Astrocyte (in vitro differentiated cells and primary cell): ENCODE measurements at regions not wholly inside any gene's neighbourhood (a gene's known extent, or its start where the extent isn't known, plus 50 kb on each side); places are given as distances from the start of the nearest gene placed in this dataset.

Experiments used
- DNase-seq: peaks from one replicate; pipeline ENCODE4 v3.0.0-alpha.2; 2010; ENCODE audit warnings: low read depth
- FAIRE-seq: peaks from 2 replicates; lab custom pipeline; 2011; peaks lifted over from hg19 to GRCh38; lab: Jason Lieb, UNC
- H2AFZ ChIP-seq: 2 replicates; pipeline ENCODE4 v1.6.0; 2012; ENCODE audit warnings: low read depth, low read length, inconsistent platforms
- H3K27ac ChIP-seq: 2 replicates; pipeline ENCODE4 v1.5.1; 2011; ENCODE audit warnings: low read depth, low read length, inconsistent platforms
- H3K27me3 ChIP-seq: 2 replicates; pipeline ENCODE4 v1.6.0; 2011; ENCODE audit warnings: low read length, inconsistent platforms; ENCODE audit not compliant: insufficient read depth
- H3K36me3 ChIP-seq: 2 replicates; pipeline ENCODE4 v1.5.1; 2011; ENCODE audit warnings: low read length, inconsistent platforms; ENCODE audit not compliant: insufficient read depth
- H3K4me1 ChIP-seq: 2 replicates; pipeline ENCODE4 v1.5.1; 2011; ENCODE audit warnings: low read length, inconsistent platforms; ENCODE audit not compliant: insufficient read depth
- H3K4me2 ChIP-seq: 2 replicates; pipeline ENCODE4 v1.6.0; 2012; ENCODE audit warnings: low read length, inconsistent platforms
- H3K4me3 ChIP-seq: 2 replicates; pipeline ENCODE4 v1.5.1; 2011; ENCODE audit warnings: low read depth, mild to moderate bottlenecking, low read length, inconsistent platforms; ENCODE audit not compliant: insufficient read depth
- H3K79me2 ChIP-seq: 2 replicates; pipeline ENCODE4 v1.6.0; 2012; ENCODE audit warnings: mild to moderate bottlenecking, low read length, inconsistent platforms; ENCODE audit not compliant: insufficient read depth
- H3K9ac ChIP-seq: 2 replicates; pipeline ENCODE4 v1.6.0; 2012; ENCODE audit warnings: mild to moderate bottlenecking, low read length, inconsistent platforms
- H3K9me3 ChIP-seq: 2 replicates; pipeline ENCODE4 v1.5.1; 2012; ENCODE audit warnings: low read depth, mild to moderate bottlenecking, low read length, inconsistent platforms; ENCODE audit not compliant: insufficient read depth
- H4K20me1 ChIP-seq: 2 replicates; pipeline ENCODE4 v1.6.0; 2012; ENCODE audit warnings: low read length, inconsistent platforms; ENCODE audit not compliant: insufficient read depth
- H3K27ac Mint-ChIP-seq: one replicate; pipeline ENCODE4 v1.8.0; 2021; ENCODE audit warnings: mild to moderate bottlenecking, mixed read lengths; ENCODE audit not compliant: unreplicated experiment
- H3K27me3 Mint-ChIP-seq: one replicate; pipeline ENCODE4 v1.8.0; 2021; ENCODE audit warnings: low read depth, mixed read lengths; ENCODE audit not compliant: unreplicated experiment
- H3K36me3 Mint-ChIP-seq: one replicate; pipeline ENCODE4 v1.8.0; 2021; ENCODE audit warnings: low read depth, mixed read lengths; ENCODE audit not compliant: unreplicated experiment
- H3K4me1 Mint-ChIP-seq: one replicate; pipeline ENCODE4 v1.8.0; 2021; ENCODE audit warnings: low read depth, mixed read lengths; ENCODE audit not compliant: unreplicated experiment
- H3K4me3 Mint-ChIP-seq: one replicate; pipeline ENCODE4 v1.8.0; 2021; ENCODE audit warnings: mild to moderate bottlenecking, moderate library complexity, mixed read lengths; ENCODE audit not compliant: unreplicated experiment
- H3K9me3 Mint-ChIP-seq: one replicate; pipeline ENCODE4 v1.8.0; 2021; ENCODE audit warnings: mild to moderate bottlenecking, mixed read lengths; ENCODE audit not compliant: unreplicated experiment
- EZH2 ChIP-seq: IDR thresholded peaks from 2 replicates; pipeline ENCODE4 v1.6.1; 2012; ENCODE audit warnings: mild to moderate bottlenecking, low read length, inconsistent platforms; ENCODE audit not compliant: insufficient read depth
- TF ChIP-seq, protein P1 (sequence below): IDR thresholded peaks from 2 replicates; pipeline ENCODE4 v1.5.1; 2011; ENCODE audit warnings: low read depth, mild to moderate bottlenecking, inconsistent platforms, low read length, moderate library complexity; ENCODE audit not compliant: insufficient read depth

DNA sequence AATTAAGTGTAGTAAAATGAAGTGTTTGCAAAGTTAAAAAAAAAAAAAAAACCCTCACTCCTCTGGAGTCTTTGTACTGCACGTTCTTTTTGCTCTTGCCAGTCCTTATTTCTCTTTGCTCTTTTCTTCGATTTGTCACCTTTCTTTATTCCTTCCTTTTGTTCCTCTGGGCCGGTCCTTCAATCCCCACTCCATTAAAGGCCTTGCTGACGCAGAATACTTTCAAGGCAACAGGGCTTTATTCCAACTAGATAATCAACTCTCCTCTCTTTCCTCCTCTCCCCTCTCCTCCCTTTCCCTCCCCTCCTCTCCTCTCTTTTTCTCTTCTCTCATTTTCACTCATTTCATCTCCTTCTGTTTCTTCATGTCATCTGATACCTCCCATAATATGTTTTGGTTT, 138.2 kb upstream of the NTM start:
- Mint-ChIP-seq H3K27ac (no peak overlapping the region), H3K4me1 (no peaks in the 10 kb centered on the region), H3K36me3 (no peaks in the 10 kb centered on the region), H3K9me3 (no peaks in the 10 kb centered on the region), H3K4me3 (no peak overlapping the region), H3K27me3 (peaks cover 39% of the 10 kb centered on the region)
- Histone ChIP-seq H3K79me2 (no peaks in the 10 kb centered on the region), H3K36me3 (no peaks in the 10 kb centered on the region), H3K4me1 (no peaks in the 10 kb centered on the region), H3K27ac (no peak overlapping the region), H3K4me2 (no peak overlapping the region), H3K27me3 (peaks cover 5% of the 10 kb centered on the region), H3K4me3 (no peak overlapping the region), H3K9ac (no peak overlapping the region), H2AFZ (no peak overlapping the region), H3K9me3 (peaks cover 4% of the 10 kb centered on the region), H4K20me1 (no peaks in the 10 kb centered on the region)
- DNase-seq (no peak), FAIRE-seq (no peak)
- TF ChIP-seq EZH2, result no peak
- TF ChIP-seq, protein P1, sequence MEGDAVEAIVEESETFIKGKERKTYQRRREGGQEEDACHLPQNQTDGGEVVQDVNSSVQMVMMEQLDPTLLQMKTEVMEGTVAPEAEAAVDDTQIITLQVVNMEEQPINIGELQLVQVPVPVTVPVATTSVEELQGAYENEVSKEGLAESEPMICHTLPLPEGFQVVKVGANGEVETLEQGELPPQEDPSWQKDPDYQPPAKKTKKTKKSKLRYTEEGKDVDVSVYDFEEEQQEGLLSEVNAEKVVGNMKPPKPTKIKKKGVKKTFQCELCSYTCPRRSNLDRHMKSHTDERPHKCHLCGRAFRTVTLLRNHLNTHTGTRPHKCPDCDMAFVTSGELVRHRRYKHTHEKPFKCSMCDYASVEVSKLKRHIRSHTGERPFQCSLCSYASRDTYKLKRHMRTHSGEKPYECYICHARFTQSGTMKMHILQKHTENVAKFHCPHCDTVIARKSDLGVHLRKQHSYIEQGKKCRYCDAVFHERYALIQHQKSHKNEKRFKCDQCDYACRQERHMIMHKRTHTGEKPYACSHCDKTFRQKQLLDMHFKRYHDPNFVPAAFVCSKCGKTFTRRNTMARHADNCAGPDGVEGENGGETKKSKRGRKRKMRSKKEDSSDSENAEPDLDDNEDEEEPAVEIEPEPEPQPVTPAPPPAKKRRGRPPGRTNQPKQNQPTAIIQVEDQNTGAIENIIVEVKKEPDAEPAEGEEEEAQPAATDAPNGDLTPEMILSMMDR, result no peak

DNA sequence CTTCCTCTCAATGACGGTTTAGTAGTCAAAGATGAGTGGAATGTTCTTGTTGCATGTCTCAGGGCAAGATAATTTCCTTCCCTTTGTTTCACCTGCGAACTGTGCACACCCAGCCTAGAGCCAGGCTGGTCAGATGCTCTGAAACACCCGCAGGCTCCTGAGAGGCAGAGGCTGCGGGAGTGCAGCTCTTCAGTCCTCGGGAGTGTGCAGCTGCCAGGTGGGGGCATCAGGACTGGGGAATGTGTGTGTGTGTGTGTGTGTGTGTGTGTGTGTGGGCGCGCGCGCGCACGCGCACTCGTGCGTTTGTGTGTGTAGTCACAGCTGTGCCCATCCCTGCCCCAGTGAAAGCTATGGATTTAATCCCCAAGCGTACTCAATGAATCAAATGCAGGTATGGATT, 136.2 kb upstream of the NTM start:
- no peaks in the 10 kb centered on the region for H3K4me1 ChIP-seq
- no peaks in the 10 kb centered on the region for H3K79me2 ChIP-seq
- no peak overlapping the region for H3K4me3 Mint-ChIP-seq
- H3K36me3 Mint-ChIP-seq, result no peaks in the 10 kb centered on the region
- FAIRE-seq, result no peak
- no peak overlapping the region for H3K27ac ChIP-seq
- peaks cover 4% of the 10 kb centered on the region for H3K9me3 ChIP-seq
- H3K4me2 ChIP-seq, result no peak overlapping the region
- no peaks in the 10 kb centered on the region for H4K20me1 ChIP-seq
- H3K27me3 ChIP-seq, result peaks cover 5% of the 10 kb centered on the region
- no peaks in the 10 kb centered on the region for H3K9me3 Mint-ChIP-seq
- H3K9ac ChIP-seq, result no peak overlapping the region
- no peak overlapping the region for H3K27ac Mint-ChIP-seq
- no peaks in the 10 kb centered on the region for H3K36me3 ChIP-seq
- DNase-seq, result no peak
- H2AFZ ChIP-seq, result no peak overlapping the region
- no peaks in the 10 kb centered on the region for H3K4me1 Mint-ChIP-seq
- H3K27me3 Mint-ChIP-seq, result peaks cover 51% of the 10 kb centered on the region
- TF ChIP-seq EZH2, result no peak
- TF ChIP-seq, protein P1, result no peak
- no peak overlapping the region for H3K4me3 ChIP-seq

DNA sequence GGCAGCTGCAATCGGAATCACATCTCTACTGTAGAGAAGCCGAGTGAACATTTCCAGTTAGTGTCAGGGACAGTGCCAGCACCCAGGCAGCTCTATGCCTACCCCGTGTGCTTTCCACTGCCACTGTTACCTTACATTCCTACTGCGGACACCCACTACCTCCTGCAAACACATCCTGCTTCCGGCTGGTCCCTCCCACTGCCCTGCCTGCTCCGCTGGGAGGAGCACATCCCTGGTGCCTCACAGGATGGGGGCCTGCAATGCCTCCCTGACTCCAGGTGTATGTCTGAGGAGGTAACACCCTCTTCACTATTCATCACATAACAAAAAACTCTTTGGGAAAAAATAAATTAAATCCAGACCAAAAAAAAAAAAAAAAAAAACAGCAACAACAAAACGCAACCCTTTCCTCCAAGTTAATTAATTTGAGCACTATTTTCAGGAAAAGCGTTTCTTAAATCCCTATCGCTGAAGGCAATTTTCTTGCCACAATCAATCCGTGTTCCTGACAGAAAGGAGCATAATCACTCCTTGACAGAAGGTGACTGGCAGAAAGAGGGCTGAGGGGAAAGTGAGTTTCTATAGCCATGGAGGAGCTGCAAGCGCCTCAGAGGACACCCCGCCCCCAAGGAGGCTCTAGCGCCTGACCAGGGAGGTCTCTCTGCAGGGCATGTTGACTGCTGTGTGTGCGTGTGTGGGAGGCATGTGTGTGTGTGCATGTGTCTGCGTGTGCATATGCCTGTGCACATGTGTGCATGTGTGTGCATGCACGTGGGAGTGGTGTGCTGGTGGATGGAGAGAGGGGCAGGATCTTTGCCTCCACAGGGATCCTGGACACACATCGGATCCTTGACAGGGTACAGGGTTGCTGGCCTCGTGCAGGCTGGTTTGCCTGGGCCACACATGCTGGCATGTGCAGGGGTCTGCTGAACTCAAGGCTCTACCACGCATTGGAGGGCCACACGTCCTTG, 134.8 kb upstream of the NTM start:
- Mint-ChIP-seq H3K4me1 (no peaks in the 10 kb centered on the region), H3K9me3 (no peaks in the 10 kb centered on the region), H3K27me3 (peaks cover 56% of the 10 kb centered on the region), H3K27ac (no peak overlapping the region), H3K4me3 (no peak overlapping the region), H3K36me3 (no peaks in the 10 kb centered on the region)
- H3K4me1 ChIP-seq, result no peaks in the 10 kb centered on the region
- no peak for FAIRE-seq
- H3K4me3 ChIP-seq, result no peak overlapping the region
- no peak overlapping the region for H3K27ac ChIP-seq
- no peaks in the 10 kb centered on the region for H3K36me3 ChIP-seq
- no peak for DNase-seq
- TF ChIP-seq EZH2, result no peak
- TF ChIP-seq, protein P1, result no peak
- H4K20me1 ChIP-seq, result no peaks in the 10 kb centered on the region
- no peak overlapping the region for H3K4me2 ChIP-seq
- peaks cover 4% of the 10 kb centered on the region for H3K9me3 ChIP-seq
- H3K27me3 ChIP-seq, result peaks cover 5% of the 10 kb centered on the region
- H2AFZ ChIP-seq, result no peak overlapping the region
- H3K9ac ChIP-seq, result no peak overlapping the region
- no peaks in the 10 kb centered on the region for H3K79me2 ChIP-seq
